BJ (cell line): ENCODE measurements at regions not wholly inside any gene's neighbourhood (a gene's known extent, or its start where the extent isn't known, plus 50 kb on each side); places are given as distances from the start of the nearest gene placed in this dataset.

Experiments used
- CTCF ChIA-PET: fragments of 350-600 bp; formaldehyde crosslinking; extraction: SDS; loops from one replicate; lab custom pipeline; 2021; ENCODE audit warnings: antibody characterized with exemption, inconsistent platforms; lab: Yijun Ruan, JAX
- POLR2A ChIA-PET: fragments of 300-600 bp; sonication (Branson Sonifier 250); formaldehyde crosslinking; extraction: SDS; loops from one replicate; lab custom pipeline; 2021; ENCODE audit warnings: antibody characterized with exemption; lab: Charles Lee
- DNase-seq: peaks from one replicate; pipeline ENCODE4 v3.0.0-alpha.2; 2011; ENCODE audit warnings: low read depth
- H3K27me3 ChIP-seq: 2 replicates; pipeline ENCODE4 v1.6.0; 2011; ENCODE audit warnings: low read length; ENCODE audit not compliant: control insufficient read depth, insufficient read depth
- H3K36me3 ChIP-seq: 2 replicates; pipeline ENCODE4 v1.5.1; 2011; ENCODE audit warnings: low read length; ENCODE audit not compliant: control insufficient read depth, insufficient read depth
- H3K4me3 ChIP-seq: 2 replicates; pipeline ENCODE4 v1.5.1; 2011; ENCODE audit warnings: low read depth, mild to moderate bottlenecking, control low read depth, low read length
- CTCF ChIP-seq: IDR thresholded peaks from 2 replicates; pipeline ENCODE4 v1.5.1; 2011; ENCODE audit warnings: low read depth, mild to moderate bottlenecking, control low read depth, inconsistent platforms, low read length, moderate library complexity; ENCODE audit not compliant: insufficient read depth

- ChIA-PET CTCF (interaction anchor here (0.7 kb wide), 1 partner anchor 486 kb away, joined by 3 read pairs; no protein-coding TSS in a partner anchor), POLR2A (no interaction called here)
- Histone ChIP-seq H3K4me3 (no peak overlapping the region), H3K36me3 (no peaks in the 10 kb centered on the region), H3K27me3 (no peaks in the 10 kb centered on the region)
- TF ChIP-seq CTCF: no peak
- no peak for DNase-seq
Observed at GRCh38 chr2:128768041-128768440, 449.4 kb upstream of the HS6ST1 start.

GRCh38 chr2:128769457-128770142, 450.9 kb upstream of the HS6ST1 start:
- CTCF ChIA-PET: no interaction called here
- DNase-seq: no peak
- POLR2A ChIA-PET: no interaction called here
- H3K36me3 ChIP-seq: no peaks in the 10 kb centered on the region
- no peak for TF ChIP-seq CTCF
- no peak overlapping the region for H3K4me3 ChIP-seq
- no peaks in the 10 kb centered on the region for H3K27me3 ChIP-seq

- TF ChIP-seq CTCF: no peak
- Histone ChIP-seq H3K36me3 (no peaks in the 10 kb centered on the region), H3K4me3 (no peak overlapping the region), H3K27me3 (no peaks in the 10 kb centered on the region)
- ChIA-PET CTCF (interaction anchor here (1.1 kb wide), 1 partner anchor 16 kb away, joined by 3 read pairs; no protein-coding TSS in a partner anchor), POLR2A (no interaction called here)
- no peak for DNase-seq
Observed at GRCh38 chr2:128770143-128771085, 451.7 kb upstream of the HS6ST1 start.

GRCh38 chr2:128771401-128771800, 452.7 kb upstream of the HS6ST1 start:
- ChIA-PET POLR2A (no interaction called here), CTCF (interaction anchor here (1.1 kb wide), 1 partner anchor 17 kb away, joined by 3 read pairs; no protein-coding TSS in a partner anchor)
- H3K36me3 ChIP-seq: no peaks in the 10 kb centered on the region
- no peaks in the 10 kb centered on the region for H3K27me3 ChIP-seq
- no peak for TF ChIP-seq CTCF
- DNase-seq: no peak
- H3K4me3 ChIP-seq: no peak overlapping the region

- ChIA-PET CTCF (interaction anchor here (1.0 kb wide), 1 partner anchor 16 kb away, joined by 3 read pairs; no protein-coding TSS in a partner anchor), POLR2A (no interaction called here)
- H3K4me3 ChIP-seq: no peak overlapping the region
- H3K36me3 ChIP-seq: no peaks in the 10 kb centered on the region
- no peak for DNase-seq
- TF ChIP-seq CTCF: no peak
- H3K27me3 ChIP-seq: no peaks in the 10 kb centered on the region
Observed at GRCh38 chr2:128772671-128773070, 454.0 kb upstream of the HS6ST1 start.
